Thymus (tissue), 11 donors: ENCODE measurements at regions not wholly inside any gene's neighbourhood (a gene's known extent, or its start where the extent isn't known, plus 50 kb on each side); places are given as distances from the start of the nearest gene placed in this dataset.
"Not testable (repeated sequence)": the region's sequence is repeated elsewhere in the genome, so short reads cannot be mapped to it uniquely, and the experiment has no call there.

Experiments
- DNase-seq, 9 donors: peaks; one replicate each; pipeline ENCODE4 v3.0.0-alpha.2; 2013; ENCODE audit warnings: low spot score in 9 of 9, low read depth in 6 of 9, missing footprints in 1 of 9
- H3K27ac ChIP-seq, 2 donors: one replicate each; pipeline ENCODE4 v1.5.1; 2013; ENCODE audit warnings: control low read depth in 1 of 2, low read depth in 1 of 2, low read length in 1 of 2, mild to moderate bottlenecking in 1 of 2, moderate library complexity in 1 of 2
- H3K27me3 ChIP-seq, 2 donors: one replicate each; pipeline ENCODE4 v1.5.1; 2013; ENCODE audit warnings: low read length in 1 of 2; ENCODE audit not compliant: control insufficient read depth in 2 of 2, insufficient read depth in 1 of 2
- H3K36me3 ChIP-seq, 2 donors: one replicate each; pipeline ENCODE4 v1.5.1; 2013; ENCODE audit warnings: low read length in 1 of 2, mild to moderate bottlenecking in 1 of 2, moderate library complexity in 1 of 2; ENCODE audit not compliant: control insufficient read depth in 2 of 2, insufficient read depth in 2 of 2
- H3K4me1 ChIP-seq, 2 donors: one replicate each; pipeline ENCODE4 v1.5.1; 2013; ENCODE audit warnings: low read length in 2 of 2; ENCODE audit not compliant: control insufficient read depth in 2 of 2, insufficient read depth in 2 of 2
- H3K4me3 ChIP-seq, 2 donors: one replicate each; pipeline ENCODE4 v1.5.1; 2013; ENCODE audit warnings: low read length in 2 of 2, control low read depth in 1 of 2, mild to moderate bottlenecking in 1 of 2
- H3K9me3 ChIP-seq, 2 donors: one replicate each; pipeline ENCODE4 v1.5.1; 2013; ENCODE audit warnings: low read length in 1 of 2, mild to moderate bottlenecking in 1 of 2; ENCODE audit not compliant: control insufficient read depth in 2 of 2, insufficient read depth in 1 of 2
- WGBS: extraction: QIAGEN DNeasy Blood & Tissue Kit; methylation state at CpG from one replicate; pipeline ENCODE4 v1.1.7; 2013; 5-methylcytosine and 5-hydroxymethylcytosine counted together
- donor health status: healthy.

- not testable (repeated sequence) for H3K36me3 ChIP-seq, H3K4me3 ChIP-seq, DNase-seq, H3K27me3 ChIP-seq, H3K27ac ChIP-seq, H3K9me3 ChIP-seq, H3K4me1 ChIP-seq
- WGBS = 79% methylated on average over 2 of the region's 2 CpGs
Observed at GRCh38 chr16:31581065-31581464, 53.4 kb downstream of the AHSP start.

GRCh38 chr16:31601737-31602384 lies 74.2 kb downstream of the AHSP start:
- H3K27me3 ChIP-seq, H3K4me3 ChIP-seq, H3K36me3 ChIP-seq, H3K27ac ChIP-seq, DNase-seq, H3K4me1 ChIP-seq, H3K9me3 ChIP-seq: not testable (repeated sequence)
- WGBS = 82% methylated on average over 9 of the region's 9 CpGs

GRCh38 chr16:31618130-31618529 lies 90.4 kb downstream of the AHSP start:
- Histone ChIP-seq H3K36me3 (no peaks in the 10 kb centered on the region), H3K27ac (no peak overlapping the region), H3K9me3 (no peaks in the 10 kb centered on the region), H3K4me3 (no peak overlapping the region), H3K4me1 (no peaks in the 10 kb centered on the region), H3K27me3 (no peaks in the 10 kb centered on the region)
- no peak for DNase-seq

- Histone ChIP-seq H3K9me3 (no peaks in the 10 kb centered on the region), H3K27me3 (no peaks in the 10 kb centered on the region), H3K4me1 (no peaks in the 10 kb centered on the region), H3K27ac (no peak overlapping the region), H3K36me3 (no peaks in the 10 kb centered on the region), H3K4me3 (no peak overlapping the region)
- DNase-seq = no peak
- 97% methylated on average over 7 of the region's 7 CpGs for WGBS
Observed at GRCh38 chr16:31636433-31636832, 108.7 kb downstream of the AHSP start.

- H3K27ac ChIP-seq = no peak overlapping the region
- 91% methylated on average over 4 of the region's 4 CpGs for WGBS
- DNase-seq = no peak
- H3K27me3 ChIP-seq = no peaks in the 10 kb centered on the region
- H3K4me1 ChIP-seq = no peaks in the 10 kb centered on the region
- no peak overlapping the region for H3K4me3 ChIP-seq
- no peaks in the 10 kb centered on the region for H3K36me3 ChIP-seq
- no peaks in the 10 kb centered on the region for H3K9me3 ChIP-seq
Observed at GRCh38 chr16:31641279-31641678, 113.6 kb downstream of the AHSP start.

- not testable (repeated sequence) for H3K27ac ChIP-seq, H3K36me3 ChIP-seq, H3K9me3 ChIP-seq, H3K4me1 ChIP-seq, DNase-seq, H3K27me3 ChIP-seq, H3K4me3 ChIP-seq
- 94% methylated on average over 4 of the region's 4 CpGs for WGBS
Observed at GRCh38 chr16:31655674-31656073, 128.0 kb downstream of the AHSP start.

- Histone ChIP-seq H3K4me1 (no peaks in the 10 kb centered on the region), H3K27me3 (no peaks in the 10 kb centered on the region), H3K9me3 (peaks cover 0 to 3% of the 10 kb centered on the region in 2 donors), H3K4me3 (no peak overlapping the region), H3K36me3 (no peaks in the 10 kb centered on the region), H3K27ac (no peak overlapping the region)
- no peak for DNase-seq
- WGBS = 63% methylated on average over 3 of the region's 3 CpGs
Observed at GRCh38 chr16:31664683-31665482, 137.2 kb downstream of the AHSP start.

- Histone ChIP-seq H3K36me3 (no peaks in the 10 kb centered on the region), H3K4me1 (no peaks in the 10 kb centered on the region), H3K9me3 (no peaks in the 10 kb centered on the region), H3K4me3 (no peak overlapping the region), H3K27ac (no peak overlapping the region), H3K27me3 (no peaks in the 10 kb centered on the region)
- DNase-seq = no peak
- WGBS = 90% methylated on average over 1 of the region's 1 CpG
Observed at GRCh38 chr16:31674686-31675085, 147.0 kb downstream of the AHSP start.

- no peaks in the 10 kb centered on the region for H3K36me3 ChIP-seq
- no peaks in the 10 kb centered on the region for H3K27me3 ChIP-seq
- DNase-seq = no peak
- no peaks in the 10 kb centered on the region for H3K9me3 ChIP-seq
- no peaks in the 10 kb centered on the region for H3K4me1 ChIP-seq
- H3K4me3 ChIP-seq = no peak overlapping the region
- no peak overlapping the region for H3K27ac ChIP-seq
Observed at GRCh38 chr16:31676731-31677130, 149.0 kb downstream of the AHSP start.
